H9 (cell line): ENCODE measurements at regions not wholly inside any gene's neighbourhood (a gene's known extent, or its start where the extent isn't known, plus 50 kb on each side); places are given as distances from the start of the nearest gene placed in this dataset.

Source experiments
- DNase-seq: peaks from one replicate; pipeline ENCODE4 v3.0.0-alpha.2; 2017
- H2AFZ ChIP-seq: one replicate; pipeline ENCODE4 v1.6.1; 2013; ENCODE audit warnings: mild to moderate bottlenecking, low read length, control low read depth, moderate library complexity
- H2AK5ac ChIP-seq: 2 replicates; pipeline ENCODE4 v1.6.1; 2013; ENCODE audit warnings: low read length, control low read depth, mixed read lengths; ENCODE audit not compliant: insufficient read length
- H2BK120ac ChIP-seq: one replicate; pipeline ENCODE4 v1.6.1; 2013; ENCODE audit warnings: low read depth, mild to moderate bottlenecking, low read length, control low read depth, inconsistent platforms; ENCODE audit not compliant: poor library complexity, severe bottlenecking
- H2BK12ac ChIP-seq: 2 replicates; pipeline ENCODE4 v1.6.1; 2013; ENCODE audit warnings: low read length, control low read depth, mixed read lengths, low read depth; ENCODE audit not compliant: insufficient read length
- H2BK15ac ChIP-seq: 2 replicates; pipeline ENCODE4 v1.6.1; 2013; ENCODE audit warnings: low read depth, low read length, control low read depth
- H2BK20ac ChIP-seq: one replicate; pipeline ENCODE4 v1.6.1; 2013; ENCODE audit warnings: low read depth, mild to moderate bottlenecking, low read length, control low read depth, inconsistent platforms; ENCODE audit not compliant: poor library complexity, severe bottlenecking
- H2BK5ac ChIP-seq: 2 replicates; pipeline ENCODE4 v1.6.1; 2013; ENCODE audit warnings: low read length, control low read depth, mixed read lengths; ENCODE audit not compliant: insufficient read length
- H3K14ac ChIP-seq: 2 replicates; pipeline ENCODE4 v1.6.1; 2013; ENCODE audit warnings: low read length, control low read depth; ENCODE audit not compliant: insufficient read depth
- H3K18ac ChIP-seq: 2 replicates; pipeline ENCODE4 v1.6.1; 2013; ENCODE audit warnings: low read depth, mild to moderate bottlenecking, mixed read lengths, low read length, control low read depth; ENCODE audit not compliant: insufficient read length
- H3K23ac ChIP-seq: 2 replicates; pipeline ENCODE4 v1.6.1; 2013; ENCODE audit warnings: low read length, control low read depth, mixed read lengths, low read depth; ENCODE audit not compliant: insufficient read length
- H3K23me2 ChIP-seq: 2 replicates; pipeline ENCODE4 v1.6.1; 2013; ENCODE audit warnings: low read depth, mild to moderate bottlenecking, mixed read lengths, low read length, control low read depth; ENCODE audit not compliant: insufficient read length, poor library complexity, severe bottlenecking
- H3K27ac ChIP-seq: 2 replicates; pipeline ENCODE4 v1.5.1; 2013; ENCODE audit warnings: low read length, control low read depth, mixed read lengths, low read depth; ENCODE audit not compliant: insufficient read length
- H3K27me3 ChIP-seq: 2 replicates; pipeline ENCODE4 v1.6.1; 2013; ENCODE audit warnings: low read length, control low read depth, inconsistent platforms; ENCODE audit not compliant: insufficient read depth
- H3K4ac ChIP-seq: 2 replicates; pipeline ENCODE4 v1.6.1; 2013; ENCODE audit warnings: low read depth, mild to moderate bottlenecking, control low read depth, inconsistent platforms, low read length, moderate library complexity
- H3K4me1 ChIP-seq: 2 replicates; pipeline ENCODE4 v1.6.1; 2013; ENCODE audit warnings: low read length, control low read depth, inconsistent platforms; ENCODE audit not compliant: insufficient read depth
- H3K4me2 ChIP-seq: 2 replicates; pipeline ENCODE4 v1.6.1; 2013; ENCODE audit warnings: low read length, control low read depth, mixed read lengths; ENCODE audit not compliant: insufficient read length, insufficient read depth
- H3K56ac ChIP-seq: 2 replicates; pipeline ENCODE4 v1.6.1; 2013; ENCODE audit warnings: low read depth, mild to moderate bottlenecking, mixed read lengths, low read length, control low read depth; ENCODE audit not compliant: insufficient read length
- H3K79me1 ChIP-seq: 2 replicates; pipeline ENCODE4 v1.6.1; 2013; ENCODE audit warnings: low read depth, mild to moderate bottlenecking, moderate library complexity, low read length, control low read depth, inconsistent platforms; ENCODE audit not compliant: insufficient read depth, poor library complexity, severe bottlenecking
- H3K79me2 ChIP-seq: 2 replicates; pipeline ENCODE4 v1.6.1; 2013; ENCODE audit warnings: low read length, control low read depth, inconsistent platforms; ENCODE audit not compliant: insufficient read depth
- H3K9ac ChIP-seq: 2 replicates; pipeline ENCODE4 v1.6.1; 2013; ENCODE audit warnings: low read length, control low read depth, mixed read lengths; ENCODE audit not compliant: insufficient read length; ENCODE audit errors: extremely low read depth
- H3K9me3 ChIP-seq: one replicate; pipeline ENCODE4 v1.6.1; 2013; ENCODE audit warnings: low read depth, low read length, inconsistent platforms; ENCODE audit not compliant: control insufficient read depth
- H3T11ph ChIP-seq: one replicate; pipeline ENCODE4 v1.6.1; 2013; ENCODE audit warnings: mild to moderate bottlenecking, low read length, control low read depth, inconsistent platforms
- H4K20me1 ChIP-seq: one replicate; pipeline ENCODE4 v1.6.1; 2013; ENCODE audit not compliant: control insufficient read depth, insufficient read length, insufficient read depth
- H4K5ac ChIP-seq: 2 replicates; pipeline ENCODE4 v1.6.1; 2013; ENCODE audit warnings: low read depth, mild to moderate bottlenecking, mixed read lengths, low read length, control low read depth; ENCODE audit not compliant: insufficient read length
- H4K8ac ChIP-seq: replicated peaks from 2 replicates; pipeline ENCODE4 v1.6.1; 2013; ENCODE audit warnings: low read length, control low read depth, mixed read lengths, low read depth; ENCODE audit not compliant: insufficient read length
- H4K91ac ChIP-seq: 2 replicates; pipeline ENCODE4 v1.6.1; 2013; ENCODE audit warnings: low read depth, mild to moderate bottlenecking, moderate library complexity, mixed read lengths, low read length, control low read depth; ENCODE audit not compliant: insufficient read length
- H3K27ac Mint-ChIP-seq, 3 experiments: 2 replicates in 2 of 3; 3 replicates in 1 of 3; pipeline ENCODE4 v1.8.0; 2020 to 2021; ENCODE audit warnings: mixed read lengths in 3 of 3, mild to moderate bottlenecking in 1 of 3, moderate library complexity in 1 of 3
- H3K27me3 Mint-ChIP-seq: 2 replicates; pipeline ENCODE4 v1.8.0; 2021; ENCODE audit warnings: low read depth, mild to moderate bottlenecking, moderate library complexity, mixed read lengths
- H3K36me3 Mint-ChIP-seq, 3 experiments: 2 replicates in 2 of 3; 3 replicates in 1 of 3; pipeline ENCODE4 v1.8.0; 2020 to 2021; ENCODE audit warnings: low read depth in 3 of 3, mixed read lengths in 3 of 3; ENCODE audit not compliant: insufficient read depth in 1 of 3
- H3K4me1 Mint-ChIP-seq, 2 experiments: 2 replicates each; pipeline ENCODE4 v1.8.0; 2020; ENCODE audit warnings: mixed read lengths in 2 of 2
- H3K4me3 Mint-ChIP-seq, 2 experiments: 2 replicates in 1 of 2; 3 replicates in 1 of 2; pipeline ENCODE4 v1.8.0; 2020 to 2021; ENCODE audit warnings: mild to moderate bottlenecking in 2 of 2, mixed read lengths in 2 of 2, moderate library complexity in 1 of 2
- H3K9me3 Mint-ChIP-seq, 2 experiments: 2 replicates in 1 of 2; 3 replicates in 1 of 2; pipeline ENCODE4 v1.8.0; 2020; ENCODE audit warnings: mild to moderate bottlenecking in 2 of 2, mixed read lengths in 2 of 2, moderate library complexity in 1 of 2
- TF ChIP-seq, protein P1 (sequence below): fragments of 200-600 bp; sonication (generic); conservative IDR thresholded peaks from 3 replicates; pipeline ENCODE4 v1.8.0; 2021; ENCODE audit warnings: antibody characterized with exemption, mild to moderate bottlenecking

DNA sequence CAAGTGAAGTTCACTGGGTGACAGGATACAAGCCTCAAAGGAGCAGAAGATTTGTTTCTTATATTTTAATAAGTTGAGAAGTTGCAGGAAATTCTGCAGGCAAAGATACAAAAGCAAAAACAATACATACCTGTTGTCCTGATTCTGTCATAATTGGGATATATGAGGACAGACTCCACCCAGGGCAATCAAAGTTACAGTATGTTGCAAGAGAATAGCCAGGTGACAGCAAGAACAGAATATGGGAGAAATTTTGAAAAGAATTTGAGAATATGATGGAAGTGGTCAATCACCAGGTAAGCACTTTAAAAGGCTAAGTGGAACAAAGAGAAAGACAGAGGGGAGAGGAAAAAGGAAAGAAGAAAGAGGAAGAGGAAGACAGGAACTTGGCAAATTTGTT is 607.6 kb upstream of the ADGRL4 start:
- no peak overlapping the region for H3K27ac Mint-ChIP-seq
- no peak overlapping the region for H2BK120ac ChIP-seq
- H3K23ac ChIP-seq = no peak overlapping the region

More for the DNA sequence above, 607.6 kb upstream of the ADGRL4 start:
- Mint-ChIP-seq H3K4me1 (no peaks in the 10 kb centered on the region), H3K36me3 (peaks cover 0 to 2% (median 0%) of the 10 kb centered on the region in 3 experiments; a peak in 1 of 7 replicates), H3K4me3 (no peak overlapping the region), H3K9me3 (peaks cover 0 to 3% of the 10 kb centered on the region in 2 experiments; a peak in 2 of 5 replicates), H3K27me3 (no peaks in the 10 kb centered on the region)
- H4K20me1 ChIP-seq = no peaks in the 10 kb centered on the region
- DNase-seq = no peak
- no peak overlapping the region for H4K91ac ChIP-seq
- H2BK20ac ChIP-seq = no peak overlapping the region
- no peak overlapping the region for H3K56ac ChIP-seq
- no peak overlapping the region for H2BK5ac ChIP-seq
- H2AK5ac ChIP-seq = no peak overlapping the region
- no peak overlapping the region for H3K27ac ChIP-seq
- H2AFZ ChIP-seq = no peak overlapping the region
- H3K18ac ChIP-seq = no peak overlapping the region
- H3T11ph ChIP-seq = no peak overlapping the region
- H3K4me1 ChIP-seq = no peaks in the 10 kb centered on the region
- H4K5ac ChIP-seq = no peak overlapping the region
- no peak overlapping the region for H2BK15ac ChIP-seq
- no peak overlapping the region for H3K14ac ChIP-seq
- no peaks in the 10 kb centered on the region for H3K27me3 ChIP-seq
- no peak overlapping the region for H4K8ac ChIP-seq
- no peak overlapping the region for H3K9ac ChIP-seq
- H3K9me3 ChIP-seq = no peaks in the 10 kb centered on the region
- H3K4ac ChIP-seq = no peak overlapping the region
- TF ChIP-seq, protein P1, sequence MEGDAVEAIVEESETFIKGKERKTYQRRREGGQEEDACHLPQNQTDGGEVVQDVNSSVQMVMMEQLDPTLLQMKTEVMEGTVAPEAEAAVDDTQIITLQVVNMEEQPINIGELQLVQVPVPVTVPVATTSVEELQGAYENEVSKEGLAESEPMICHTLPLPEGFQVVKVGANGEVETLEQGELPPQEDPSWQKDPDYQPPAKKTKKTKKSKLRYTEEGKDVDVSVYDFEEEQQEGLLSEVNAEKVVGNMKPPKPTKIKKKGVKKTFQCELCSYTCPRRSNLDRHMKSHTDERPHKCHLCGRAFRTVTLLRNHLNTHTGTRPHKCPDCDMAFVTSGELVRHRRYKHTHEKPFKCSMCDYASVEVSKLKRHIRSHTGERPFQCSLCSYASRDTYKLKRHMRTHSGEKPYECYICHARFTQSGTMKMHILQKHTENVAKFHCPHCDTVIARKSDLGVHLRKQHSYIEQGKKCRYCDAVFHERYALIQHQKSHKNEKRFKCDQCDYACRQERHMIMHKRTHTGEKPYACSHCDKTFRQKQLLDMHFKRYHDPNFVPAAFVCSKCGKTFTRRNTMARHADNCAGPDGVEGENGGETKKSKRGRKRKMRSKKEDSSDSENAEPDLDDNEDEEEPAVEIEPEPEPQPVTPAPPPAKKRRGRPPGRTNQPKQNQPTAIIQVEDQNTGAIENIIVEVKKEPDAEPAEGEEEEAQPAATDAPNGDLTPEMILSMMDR = no peak
- no peaks in the 10 kb centered on the region for H3K23me2 ChIP-seq
- no peak overlapping the region for H3K4me2 ChIP-seq
- H2BK12ac ChIP-seq = no peak overlapping the region
- no peaks in the 10 kb centered on the region for H3K79me1 ChIP-seq
- H3K79me2 ChIP-seq = no peaks in the 10 kb centered on the region
